Stimulated activated CD4-positive, alpha-beta T cell treated with anti-CD3 and anti-CD28 coated beads, Interleukin-15, amount 100 ng/mL, for 24 hours (primary cell): ENCODE measurements at regions not wholly inside any gene's neighbourhood (a gene's known extent, or its start where the extent isn't known, plus 50 kb on each side); places are given as distances from the start of the nearest gene placed in this dataset.

ENCODE experiments used
- DNase-seq: peaks from one replicate; pipeline ENCODE4 v3.0.0-alpha.2; 2020

GRCh38 chr16:66289051-66289680 lies 77.3 kb upstream of the CDH5 start:
- no peak for DNase-seq

GRCh38 chr16:66287926-66288325 lies 78.6 kb upstream of the CDH5 start:
- no peak for DNase-seq

DNA sequence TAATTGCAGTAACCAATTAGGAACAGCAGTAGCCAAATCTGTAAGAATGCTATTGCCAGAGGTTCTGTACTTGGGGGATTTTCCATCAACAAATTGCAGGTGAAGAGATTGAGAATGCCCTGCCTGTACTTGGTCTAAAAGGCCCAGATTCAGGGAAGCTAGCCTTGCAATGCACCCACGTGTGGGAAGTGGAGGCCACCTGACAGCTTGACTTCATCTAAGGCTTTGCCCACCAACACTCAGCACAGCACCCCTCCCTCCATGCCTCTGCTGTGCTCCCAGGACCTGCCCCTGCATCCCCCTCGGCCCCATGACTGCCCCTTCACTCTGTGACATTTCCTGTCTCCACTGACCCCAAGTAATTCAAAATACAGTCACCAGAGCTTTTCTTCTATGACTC lies 79.1 kb upstream of the CDH5 start:
- no peak for DNase-seq

GRCh38 chr16:66286527-66286926 lies 80.0 kb upstream of the CDH5 start:
- no peak for DNase-seq

DNA sequence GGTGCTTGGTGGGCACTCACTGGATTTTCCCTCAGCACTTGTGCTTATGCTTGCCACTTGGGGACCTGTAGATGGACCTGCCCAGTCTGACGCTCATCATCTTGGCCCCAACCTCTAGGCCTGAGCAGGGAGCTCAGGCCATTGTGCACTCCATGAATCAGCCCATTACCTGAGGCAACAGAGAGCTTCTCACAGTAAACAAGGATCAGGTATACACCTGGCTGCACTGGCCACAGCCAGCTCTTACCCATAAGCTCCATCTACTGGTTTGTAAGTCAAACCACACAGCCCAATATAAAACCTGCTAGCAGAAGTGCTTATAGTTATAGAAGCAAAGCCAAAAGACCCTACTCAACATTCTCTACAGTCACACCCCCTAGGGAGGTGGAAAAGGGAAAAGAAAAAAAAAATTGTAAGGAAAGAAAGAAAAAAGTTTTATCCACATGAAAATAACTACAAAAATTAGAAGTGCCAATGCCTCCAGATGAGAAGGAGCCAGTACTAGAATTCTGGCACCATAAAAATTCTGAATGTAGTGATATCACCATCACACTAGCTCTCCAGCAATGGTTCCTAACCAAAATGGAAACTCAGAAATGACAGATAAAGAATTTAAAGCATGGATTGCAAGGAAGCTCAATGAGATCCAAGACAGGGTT lies 87.8 kb upstream of the CDH5 start:
- DNase-seq: no peak

- DNase-seq: no peak
Observed at GRCh38 chr16:66278111-66278531, 88.4 kb upstream of the CDH5 start.

DNA sequence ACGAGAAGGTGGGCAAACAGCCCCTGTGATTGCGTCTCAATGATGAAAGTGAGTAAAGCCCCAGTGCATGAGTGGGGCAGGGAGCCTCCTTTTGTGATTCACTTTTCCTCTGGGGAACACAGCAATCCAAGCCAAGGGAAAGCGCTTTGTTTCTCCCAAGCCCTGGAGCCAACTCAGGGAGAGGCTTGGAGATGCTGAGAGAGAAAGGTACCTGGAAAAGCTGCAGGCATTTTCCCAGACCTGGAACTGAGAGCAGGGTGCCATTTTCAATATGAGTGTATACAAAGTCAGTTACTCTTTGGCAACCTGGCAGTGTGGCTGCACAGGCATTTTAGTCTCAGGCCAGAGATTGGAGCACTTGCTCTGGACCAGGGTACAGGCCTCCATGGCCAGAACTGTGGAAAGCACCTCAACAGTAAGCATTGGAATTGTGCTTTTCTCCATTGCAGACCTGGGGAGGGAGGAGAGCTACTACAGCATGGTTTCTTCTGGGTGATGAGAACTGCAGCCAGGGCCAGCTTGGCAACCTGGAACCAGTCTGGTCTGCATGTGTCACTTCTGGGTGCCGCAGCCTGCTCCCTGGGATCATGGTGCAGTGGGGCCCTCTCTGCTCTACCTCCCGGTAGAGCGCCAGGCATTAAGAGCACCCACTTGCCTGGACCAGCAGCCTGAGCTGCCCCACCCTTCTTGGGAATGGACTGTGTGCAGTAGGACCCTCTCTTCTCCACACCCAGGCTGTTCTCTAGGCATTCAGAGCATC lies 89.0 kb upstream of the CDH5 start:
- DNase-seq: no peak

- peak; percentile 39 for DNase-seq
Observed at GRCh38 chr16:66275775-66276428, 90.6 kb upstream of the CDH5 start.

DNA sequence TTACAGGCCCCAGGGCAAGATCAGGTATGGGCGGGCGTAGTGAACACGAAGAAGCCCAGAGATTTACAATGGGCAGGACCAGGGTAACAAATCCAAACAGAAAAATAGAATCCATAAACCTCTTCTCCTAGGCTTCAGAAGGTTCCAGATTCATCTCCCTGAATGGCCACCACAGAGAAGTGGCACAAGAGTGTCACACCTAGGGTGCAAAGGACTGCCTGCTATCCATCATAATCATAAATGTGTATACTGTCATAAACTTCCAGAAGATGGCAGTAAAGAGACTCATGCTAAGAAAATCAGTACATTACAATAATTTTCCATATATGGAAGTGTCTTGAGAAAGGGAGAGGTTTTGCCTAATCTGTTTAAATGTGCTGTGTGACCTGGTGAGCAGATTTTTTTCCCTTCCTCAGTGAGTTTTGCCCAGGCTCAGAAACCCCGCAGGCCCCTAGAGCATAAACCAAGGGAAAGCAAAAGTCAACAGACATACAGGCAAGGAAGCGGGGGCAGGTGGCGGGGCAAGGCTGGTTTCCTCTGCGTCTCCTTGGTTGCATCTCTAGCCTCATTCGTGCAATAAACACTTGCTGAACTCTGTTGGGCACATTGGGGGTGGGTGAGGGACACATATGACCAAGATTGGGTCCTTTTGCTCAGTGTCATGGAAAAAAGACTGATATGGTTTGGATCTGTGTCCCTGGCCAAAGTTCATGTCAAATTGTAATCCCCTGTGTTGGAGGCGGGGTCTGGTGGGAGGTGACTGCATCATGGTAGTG lies 92.0 kb upstream of the CDH5 start:
- DNase-seq: no peak

DNA sequence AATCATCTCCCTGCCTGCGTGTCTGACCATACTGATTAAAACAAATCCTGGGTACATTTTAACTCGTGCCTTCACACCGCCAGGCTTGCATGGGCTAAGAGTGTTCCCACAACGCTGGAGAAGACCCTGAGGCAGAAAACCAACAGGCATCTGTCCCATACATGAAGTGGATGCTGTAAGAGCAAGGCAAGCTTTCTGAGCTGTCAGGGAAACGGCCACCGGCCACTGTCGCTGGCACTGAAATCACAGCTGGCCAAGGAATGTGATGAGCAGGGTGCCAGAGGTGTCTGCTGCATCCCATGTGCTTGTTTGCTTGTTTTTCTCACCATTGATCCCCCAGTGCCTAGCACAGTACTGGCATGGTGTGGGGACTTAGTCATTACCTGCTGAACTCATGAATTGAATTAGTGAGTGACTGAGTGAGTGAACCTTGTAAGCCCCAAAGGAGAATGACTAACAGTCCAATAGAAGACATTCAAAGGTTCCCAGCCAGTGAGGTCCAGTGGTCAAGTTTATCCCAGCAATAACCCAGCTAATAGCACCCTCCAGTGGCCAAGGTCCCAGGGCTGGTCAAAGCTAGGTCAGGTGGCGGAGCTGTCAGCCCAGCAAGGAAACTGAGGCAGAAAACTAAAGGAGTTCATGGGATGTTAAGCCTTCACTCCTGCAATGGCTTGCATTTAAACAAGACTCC lies 92.7 kb upstream of the CDH5 start:
- DNase-seq: no peak

DNA sequence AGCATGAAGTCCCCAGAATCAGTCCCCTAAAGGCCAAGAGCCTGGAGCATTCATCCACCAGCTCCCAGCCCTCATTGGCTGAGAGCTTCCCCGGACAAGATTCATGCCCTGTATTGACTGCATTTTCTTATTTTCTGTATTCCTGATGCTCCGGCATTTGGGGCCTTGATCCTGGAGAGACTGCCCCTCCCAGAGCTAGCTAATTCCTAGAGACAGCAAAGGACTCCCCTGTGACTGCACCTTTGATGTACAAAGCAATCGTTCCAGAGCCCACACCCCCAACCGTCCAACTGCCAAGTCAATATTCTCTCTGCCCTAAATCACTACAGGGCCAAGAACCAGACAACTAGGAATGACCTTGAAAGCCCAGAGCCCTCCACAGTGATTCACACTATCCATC lies 93.4 kb upstream of the CDH5 start:
- DNase-seq: no peak

GRCh38 chr16:66272461-66272860 lies 94.0 kb upstream of the CDH5 start:
- DNase-seq: no peak

DNA sequence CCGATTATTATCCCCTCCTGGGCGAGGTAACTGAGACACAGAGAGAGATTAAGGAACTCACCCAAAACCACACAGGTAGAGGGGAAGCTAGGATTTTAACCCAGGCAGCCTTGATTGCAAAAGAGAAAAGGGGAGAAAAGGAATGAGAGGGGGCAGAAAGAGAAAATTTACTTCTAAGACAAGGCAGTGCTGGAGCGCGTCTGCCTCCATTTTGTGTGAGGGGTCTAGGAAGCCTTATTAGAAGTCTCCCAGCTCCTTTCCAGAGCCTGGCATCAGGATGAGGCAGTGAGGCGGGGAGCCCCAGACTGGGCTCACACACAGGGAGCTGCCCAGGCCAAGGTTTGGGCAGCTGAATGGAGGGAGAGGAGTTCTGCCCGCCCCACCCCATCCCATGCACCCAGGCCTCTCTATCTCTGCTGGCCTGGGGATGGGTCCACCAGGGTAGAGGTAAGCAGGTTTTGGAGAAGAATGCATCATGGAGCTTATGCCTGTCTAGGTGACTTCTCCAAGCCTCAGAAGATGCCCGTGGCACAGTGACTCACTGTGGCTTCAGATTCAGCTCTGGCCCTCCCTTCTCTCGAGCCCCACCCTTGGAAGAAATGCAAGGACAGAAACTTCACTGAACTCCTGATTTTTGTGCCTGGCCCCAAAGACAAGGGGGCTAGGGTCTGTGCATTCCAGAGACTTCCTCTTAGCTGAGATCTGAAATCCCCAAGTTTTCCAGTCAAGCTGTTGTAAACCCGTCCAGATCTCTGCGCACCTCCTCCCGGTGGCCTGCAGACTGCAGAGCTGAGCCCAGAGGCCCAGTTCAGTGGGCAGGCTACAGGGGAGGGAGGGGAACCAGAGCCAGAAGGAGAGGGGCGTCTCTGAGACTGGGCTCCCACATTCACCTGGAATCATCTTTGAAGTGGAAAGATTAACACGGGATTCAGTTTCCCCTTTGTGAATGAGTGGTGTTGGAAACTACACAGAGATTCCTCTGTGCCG lies 95.1 kb upstream of the CDH5 start:
- DNase-seq: no peak

- peak; percentile 79 for DNase-seq
Observed at GRCh38 chr16:66270333-66270927, 96.1 kb upstream of the CDH5 start.

DNA sequence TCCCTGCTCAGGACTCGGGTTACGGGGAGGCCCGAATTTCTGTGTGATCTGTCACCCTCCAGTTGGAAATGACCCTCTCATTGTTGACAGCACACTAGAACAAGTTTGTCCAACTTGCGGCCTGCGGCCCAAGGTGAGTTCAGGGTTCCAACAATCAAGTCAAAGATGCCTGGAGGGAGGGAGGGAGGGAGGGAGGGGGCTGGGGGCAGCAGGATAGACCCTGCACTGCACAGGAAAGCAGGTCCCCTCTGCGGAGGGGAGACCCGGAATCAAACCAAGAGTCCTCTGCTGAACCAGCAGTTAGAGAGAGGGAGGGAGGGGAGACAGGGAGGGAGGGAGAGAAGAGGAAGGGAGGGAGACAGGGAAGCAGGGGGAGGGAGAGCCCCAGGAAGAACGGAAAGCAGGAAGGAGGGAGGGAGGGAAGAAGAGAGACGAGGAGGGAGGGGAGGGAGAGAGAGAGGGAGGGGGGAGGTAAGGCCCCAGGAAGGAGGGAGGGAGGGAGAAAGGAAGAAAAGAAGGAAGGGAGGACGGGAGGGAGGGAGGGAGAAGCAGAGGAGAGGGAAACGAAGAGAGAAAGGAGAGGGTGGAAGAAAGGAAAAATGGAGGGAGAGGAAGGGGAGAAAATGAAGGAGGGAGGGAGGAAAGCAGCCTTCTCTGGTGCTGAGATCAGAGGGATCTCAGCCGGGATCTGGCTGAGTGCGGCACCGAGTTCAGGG lies 96.7 kb upstream of the CDH5 start:
- DNase-seq: no peak

- no peak for DNase-seq
Observed at GRCh38 chr16:66267292-66268014, 99.0 kb upstream of the CDH5 start.

- DNase-seq: no peak
Observed at GRCh38 chr16:66266436-66267291, 99.8 kb upstream of the CDH5 start.

DNA sequence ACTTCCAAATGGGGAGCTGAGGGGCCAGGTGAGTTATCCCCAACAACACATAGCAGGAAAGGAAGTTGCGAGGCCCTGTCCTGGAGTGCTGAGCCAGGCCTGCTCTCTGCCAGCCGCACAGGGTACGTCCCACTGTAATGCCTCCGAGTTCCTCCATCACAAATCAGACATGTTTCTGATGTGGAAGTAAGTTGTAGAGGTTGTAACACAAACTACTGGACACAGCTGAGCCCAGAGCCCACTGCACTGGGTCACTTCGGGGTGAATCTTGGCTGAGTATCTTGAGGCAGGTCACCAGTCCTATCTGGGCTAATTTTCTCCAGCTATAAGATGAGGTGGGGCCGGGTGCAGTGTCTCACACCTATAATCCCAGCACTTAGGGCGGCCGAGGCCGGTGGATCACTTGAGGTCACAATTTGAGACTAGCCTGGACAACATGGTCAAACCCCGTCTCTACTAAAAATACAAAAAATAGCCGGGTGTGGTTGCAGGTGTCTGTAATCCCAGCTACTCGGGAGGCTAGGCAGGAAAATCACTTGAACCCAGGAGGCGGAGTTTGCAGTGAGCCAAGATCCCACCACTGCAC lies 100.8 kb upstream of the CDH5 start:
- no peak for DNase-seq
